Upper lobe of right lung (tissue), 1 donor: ENCODE measurements at regions not wholly inside any gene's neighbourhood (a gene's known extent, or its start where the extent isn't known, plus 50 kb on each side); places are given as distances from the start of the nearest gene placed in this dataset.
"Not testable (repeated sequence)": the region's sequence is repeated elsewhere in the genome, so short reads cannot be mapped to it uniquely, and the experiment has no call there.

ENCODE experiments used
- ATAC-seq: fragments of 200-7000 bp; cut with Tn5 transposase; one replicate; pipeline ENCODE4 v1.9.1; 2020; ENCODE audit warnings: mild to moderate bottlenecking, moderate library complexity
- DNase-seq: peaks from one replicate; pipeline ENCODE4 v3.0.0-alpha.2; 2020
- H3K27ac ChIP-seq: fragments of 200-600 bp; one replicate; pipeline ENCODE4 v1.8.0; 2022
- H3K27me3 ChIP-seq: fragments of 200-600 bp; one replicate; pipeline ENCODE4 v1.8.0; 2022; ENCODE audit warnings: mild to moderate bottlenecking
- H3K36me3 ChIP-seq: fragments of 200-600 bp; one replicate; pipeline ENCODE4 v1.8.0; 2022
- H3K4me1 ChIP-seq: fragments of 200-600 bp; one replicate; pipeline ENCODE4 v1.8.0; 2022
- H3K4me3 ChIP-seq: fragments of 200-600 bp; one replicate; pipeline ENCODE4 v1.8.0; 2022; ENCODE audit warnings: mild to moderate bottlenecking
- H3K9me3 ChIP-seq: fragments of 200-600 bp; one replicate; pipeline ENCODE4 v1.8.0; 2022
- intact Hi-C: fragments of 100-400 bp; cut with DNase I; formaldehyde crosslinking; loops from one replicate; pipeline ENCODE4 v1.11.0; 2022
- TF ChIP-seq, protein P1 (sequence below): fragments of 200-600 bp; IDR thresholded peaks from one replicate; pipeline ENCODE4 v1.8.0; 2022; ENCODE audit warnings: antibody characterized with exemption
- donor health status: DM: no; HTN: yes; CAD: no; lungs with severe emphysema.

DNA sequence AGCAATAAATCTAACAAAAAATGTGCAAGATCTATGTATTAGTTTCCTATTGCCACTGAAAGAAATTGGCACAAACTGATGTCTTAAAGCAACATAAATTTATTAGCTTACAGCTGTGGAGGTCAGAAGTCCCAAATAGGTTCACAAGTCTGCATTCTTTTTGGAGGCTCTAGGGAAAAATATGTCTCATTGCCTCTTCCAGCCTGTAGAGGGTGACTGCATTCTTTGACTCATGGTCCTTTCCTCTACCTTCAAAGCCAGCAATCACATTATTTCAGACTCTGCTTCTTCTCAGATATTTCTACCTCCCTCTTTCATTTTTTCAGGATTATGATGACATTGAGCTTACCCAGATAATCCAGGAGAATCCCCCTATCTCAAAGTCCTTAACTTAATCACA lies 1531.1 kb downstream of the KHDRBS2 start:
- intact Hi-C loops = no loop called here
- Histone ChIP-seq H3K27me3 (no peaks in the 10 kb centered on the region), H3K4me1 (no peaks in the 10 kb centered on the region), H3K36me3 (no peaks in the 10 kb centered on the region), H3K27ac (no peak overlapping the region), H3K9me3 (no peaks in the 10 kb centered on the region), H3K4me3 (no peak overlapping the region)
- ATAC-seq = no peak
- DNase-seq = no peak
- TF ChIP-seq, protein P1, sequence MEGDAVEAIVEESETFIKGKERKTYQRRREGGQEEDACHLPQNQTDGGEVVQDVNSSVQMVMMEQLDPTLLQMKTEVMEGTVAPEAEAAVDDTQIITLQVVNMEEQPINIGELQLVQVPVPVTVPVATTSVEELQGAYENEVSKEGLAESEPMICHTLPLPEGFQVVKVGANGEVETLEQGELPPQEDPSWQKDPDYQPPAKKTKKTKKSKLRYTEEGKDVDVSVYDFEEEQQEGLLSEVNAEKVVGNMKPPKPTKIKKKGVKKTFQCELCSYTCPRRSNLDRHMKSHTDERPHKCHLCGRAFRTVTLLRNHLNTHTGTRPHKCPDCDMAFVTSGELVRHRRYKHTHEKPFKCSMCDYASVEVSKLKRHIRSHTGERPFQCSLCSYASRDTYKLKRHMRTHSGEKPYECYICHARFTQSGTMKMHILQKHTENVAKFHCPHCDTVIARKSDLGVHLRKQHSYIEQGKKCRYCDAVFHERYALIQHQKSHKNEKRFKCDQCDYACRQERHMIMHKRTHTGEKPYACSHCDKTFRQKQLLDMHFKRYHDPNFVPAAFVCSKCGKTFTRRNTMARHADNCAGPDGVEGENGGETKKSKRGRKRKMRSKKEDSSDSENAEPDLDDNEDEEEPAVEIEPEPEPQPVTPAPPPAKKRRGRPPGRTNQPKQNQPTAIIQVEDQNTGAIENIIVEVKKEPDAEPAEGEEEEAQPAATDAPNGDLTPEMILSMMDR = no peak

DNA sequence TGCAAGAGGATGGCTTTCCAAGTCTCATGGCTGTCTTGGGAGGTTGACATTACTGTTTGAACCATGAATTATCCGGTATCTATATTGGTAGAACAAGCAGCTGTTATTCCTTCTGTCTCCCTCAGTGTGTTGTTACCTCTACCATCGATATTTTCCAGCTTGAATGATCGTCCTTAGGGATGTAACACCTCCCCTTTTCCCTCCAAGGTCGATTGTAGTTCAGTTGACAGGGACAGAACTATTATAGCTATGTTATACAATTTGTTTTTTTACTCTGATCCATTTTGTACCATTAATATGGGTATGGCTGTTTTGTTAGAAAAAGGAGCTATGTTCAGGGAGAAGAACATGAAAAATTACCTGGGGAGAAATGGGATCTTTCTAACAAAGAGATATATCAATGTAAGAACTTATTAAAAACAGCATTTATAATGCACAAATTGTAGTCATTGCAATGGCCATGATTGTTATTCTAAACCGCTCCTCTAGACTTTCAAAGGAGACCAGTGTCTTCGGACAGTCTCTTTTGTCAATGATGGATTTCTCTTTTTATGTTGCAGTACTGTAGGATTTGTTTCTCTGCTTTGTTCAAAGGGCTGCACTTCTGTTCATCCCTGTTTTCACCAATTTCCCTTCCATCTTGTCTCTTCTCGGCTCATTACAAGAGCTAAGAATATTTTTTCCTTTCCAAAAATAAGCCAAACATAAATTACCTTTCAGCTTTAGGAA lies 1535.5 kb downstream of the KHDRBS2 start:
- H3K27ac ChIP-seq, DNase-seq, H3K27me3 ChIP-seq, H3K9me3 ChIP-seq, H3K4me1 ChIP-seq, H3K4me3 ChIP-seq, ATAC-seq, intact Hi-C loops, H3K36me3 ChIP-seq: not testable (repeated sequence)

- H3K4me1 ChIP-seq, DNase-seq, H3K27me3 ChIP-seq, H3K9me3 ChIP-seq, ATAC-seq, intact Hi-C loops, H3K27ac ChIP-seq, H3K4me3 ChIP-seq, H3K36me3 ChIP-seq: not testable (repeated sequence)
Observed at GRCh38 chr6:60747765-60748556, 1538.1 kb downstream of the KHDRBS2 start.

- intact Hi-C loops, H3K9me3 ChIP-seq, H3K27me3 ChIP-seq, ATAC-seq, H3K36me3 ChIP-seq, DNase-seq, H3K4me1 ChIP-seq, H3K27ac ChIP-seq, H3K4me3 ChIP-seq: not testable (repeated sequence)
Observed at GRCh38 chr6:60737764-60738425, 1548.1 kb downstream of the KHDRBS2 start.

- H3K9me3 ChIP-seq, H3K4me1 ChIP-seq, intact Hi-C loops, H3K27me3 ChIP-seq, DNase-seq, H3K27ac ChIP-seq, ATAC-seq, H3K4me3 ChIP-seq, H3K36me3 ChIP-seq: not testable (repeated sequence)
Observed at GRCh38 chr6:60737315-60737714, 1548.7 kb downstream of the KHDRBS2 start.

DNA sequence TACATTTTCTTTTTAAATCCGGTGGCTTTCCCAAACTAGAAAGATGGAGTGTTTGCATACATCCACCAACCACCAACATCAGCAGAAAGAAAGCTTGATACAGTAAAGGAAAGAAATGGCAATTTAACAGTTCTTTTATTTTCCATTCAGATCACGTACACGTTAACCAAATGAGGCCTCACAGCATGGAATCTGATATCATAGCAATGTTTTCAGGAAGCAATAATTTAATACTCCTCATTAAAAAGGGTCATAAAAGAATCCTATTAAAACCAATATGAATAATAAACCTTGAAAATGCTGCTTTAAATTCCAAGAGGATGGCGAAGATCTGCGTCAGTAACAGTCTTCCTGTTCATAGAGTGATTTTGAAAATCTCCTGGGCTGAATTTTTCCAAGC lies 1562.1 kb downstream of the KHDRBS2 start:
- H3K4me3 ChIP-seq, H3K27ac ChIP-seq, DNase-seq, H3K36me3 ChIP-seq, ATAC-seq, H3K4me1 ChIP-seq, H3K9me3 ChIP-seq, intact Hi-C loops, H3K27me3 ChIP-seq: not testable (repeated sequence)

- TF ChIP-seq, protein P1 = no peak
- H3K27ac ChIP-seq = no peak overlapping the region
- H3K4me3 ChIP-seq = no peak overlapping the region
- ATAC-seq (no peak), DNase-seq (no peak)
- H3K9me3 ChIP-seq = no peaks in the 10 kb centered on the region
- no peaks in the 10 kb centered on the region for H3K4me1 ChIP-seq
- intact Hi-C loops = no loop called here
- no peaks in the 10 kb centered on the region for H3K27me3 ChIP-seq
- H3K36me3 ChIP-seq = no peaks in the 10 kb centered on the region
Observed at GRCh38 chr6:60695232-60695631, 1590.8 kb downstream of the KHDRBS2 start.

DNA sequence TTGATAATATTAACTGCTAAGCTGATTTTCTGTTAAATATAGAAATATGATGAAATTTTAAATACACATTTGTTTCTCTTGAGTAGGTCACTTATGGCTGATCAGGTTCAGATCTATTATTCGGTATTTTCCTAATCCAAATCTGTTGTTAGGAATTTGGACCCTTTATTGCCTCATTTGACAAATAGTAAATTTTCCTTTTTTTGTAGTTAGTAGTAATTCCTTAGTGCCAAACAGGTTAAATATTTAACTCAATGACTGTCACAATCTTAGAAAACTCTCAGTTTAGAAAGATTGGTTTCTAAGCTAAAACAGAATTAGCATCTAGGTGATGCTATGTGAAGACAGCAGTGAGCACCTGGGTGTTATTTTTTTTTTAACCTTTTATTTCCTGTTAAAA lies 1598.9 kb downstream of the KHDRBS2 start:
- intact Hi-C loops = no loop called here
- DNase-seq (no peak), ATAC-seq (no peak)
- H3K27me3 ChIP-seq = no peaks in the 10 kb centered on the region
- H3K4me1 ChIP-seq = no peaks in the 10 kb centered on the region
- H3K27ac ChIP-seq = no peak overlapping the region
- no peaks in the 10 kb centered on the region for H3K36me3 ChIP-seq
- no peak overlapping the region for H3K4me3 ChIP-seq
- TF ChIP-seq, protein P1 = no peak
- H3K9me3 ChIP-seq = no peaks in the 10 kb centered on the region
